ENCODE measurements at regions not wholly inside any gene's neighbourhood (a gene's known extent, or its start where the extent isn't known, plus 50 kb on each side); places are given as distances from the start of the nearest gene placed in this dataset.

DNA sequence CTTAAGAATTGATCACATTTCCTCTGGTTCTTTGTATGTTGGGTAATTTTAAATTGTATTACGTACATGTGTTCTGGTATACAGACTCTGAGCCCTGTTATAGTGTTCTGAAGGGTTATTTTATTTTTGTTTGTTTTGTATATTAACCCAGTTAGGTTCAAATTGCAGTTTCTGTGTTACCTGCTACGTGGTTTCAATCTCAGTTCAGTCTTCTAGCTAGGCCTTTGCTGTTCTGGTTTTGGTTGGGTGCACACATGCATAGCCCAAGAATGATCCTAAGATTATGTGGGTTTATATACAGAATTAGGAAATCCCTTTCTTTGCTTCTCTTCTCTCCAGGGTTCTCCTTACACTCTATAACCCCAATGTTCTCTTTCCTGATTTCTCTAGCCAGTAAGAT lies 161.0 kb downstream of the PPP1R2C start:
- DNase-seq = no peak

DNA sequence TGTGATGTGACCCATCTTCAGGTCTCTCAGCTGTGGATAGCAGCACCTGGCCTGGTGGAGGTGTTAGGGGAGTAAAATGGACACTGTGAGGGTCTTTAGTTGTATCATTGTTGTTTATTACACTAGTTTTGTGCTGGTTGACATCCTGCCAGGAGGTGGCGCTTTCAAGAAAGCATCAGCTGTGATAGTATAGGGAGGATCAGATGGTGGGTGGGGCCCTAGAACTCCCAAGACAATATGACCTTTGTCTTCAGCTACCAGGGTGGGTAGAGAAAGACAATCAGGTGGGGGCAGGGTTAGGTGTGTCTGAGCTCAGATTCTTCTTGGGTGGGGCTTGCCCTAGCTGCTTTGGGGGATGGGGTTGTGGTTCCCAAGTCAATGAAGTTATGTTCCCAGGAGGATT lies 162.8 kb downstream of the PPP1R2C start:
- peak; percentile 13 for DNase-seq

DNA sequence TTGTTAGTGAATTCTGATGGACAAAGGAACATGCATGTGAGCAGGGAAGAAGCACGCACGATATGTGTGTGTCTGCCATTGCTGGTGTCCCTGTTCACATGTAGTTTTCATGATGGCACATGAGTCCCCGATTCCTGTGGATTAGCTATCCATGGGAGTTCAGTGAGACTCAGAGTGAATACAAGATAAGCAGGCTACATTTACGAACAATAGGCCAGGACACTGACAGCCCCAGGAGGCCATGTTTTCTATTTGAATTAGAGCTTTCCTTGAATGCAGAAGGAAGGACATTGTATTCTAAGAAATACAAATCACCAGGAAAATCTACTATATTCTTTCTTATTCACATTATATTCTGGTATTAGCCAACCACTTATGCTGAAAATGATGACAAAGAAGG lies 171.4 kb downstream of the PPP1R2C start:
- no peak for DNase-seq

DNA sequence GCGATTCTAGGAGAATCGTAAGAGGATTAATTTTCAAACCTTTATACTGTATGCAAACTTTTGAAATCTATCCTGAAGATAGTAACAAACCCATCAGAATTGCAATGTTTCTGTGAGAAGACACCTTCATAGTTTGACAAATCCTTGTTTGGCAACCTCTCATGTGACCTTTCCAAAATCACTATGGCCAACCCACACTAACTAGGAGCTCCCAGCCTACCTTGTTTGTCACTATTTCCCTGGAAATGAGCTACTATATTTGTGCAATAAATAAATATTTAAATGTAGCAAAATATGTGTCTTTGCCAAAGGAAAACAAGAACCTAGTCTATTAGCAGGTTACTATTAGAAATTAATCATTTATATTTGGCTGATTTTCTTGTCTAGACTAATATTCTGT lies 173.7 kb downstream of the PPP1R2C start:
- DNase-seq = no peak

DNA sequence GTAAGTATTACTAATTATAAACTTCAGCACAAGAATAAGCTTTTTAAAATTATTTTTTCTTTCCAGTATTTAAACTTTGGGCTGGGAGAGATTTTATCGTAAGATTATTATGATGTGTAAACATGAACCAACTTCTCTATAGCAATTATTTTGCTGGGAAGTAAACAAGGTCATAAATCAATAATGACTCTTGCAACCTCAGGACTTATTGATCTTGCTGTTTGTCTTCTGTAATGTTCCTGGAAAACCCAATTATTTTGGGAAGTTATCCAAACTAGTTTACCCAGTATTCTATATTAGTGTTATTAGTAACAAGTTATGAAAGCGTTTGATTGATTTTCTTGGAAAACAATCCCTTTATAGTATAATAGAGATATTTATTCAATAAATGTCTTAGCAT lies 174.9 kb downstream of the PPP1R2C start:
- DNase-seq = no peak

DNA sequence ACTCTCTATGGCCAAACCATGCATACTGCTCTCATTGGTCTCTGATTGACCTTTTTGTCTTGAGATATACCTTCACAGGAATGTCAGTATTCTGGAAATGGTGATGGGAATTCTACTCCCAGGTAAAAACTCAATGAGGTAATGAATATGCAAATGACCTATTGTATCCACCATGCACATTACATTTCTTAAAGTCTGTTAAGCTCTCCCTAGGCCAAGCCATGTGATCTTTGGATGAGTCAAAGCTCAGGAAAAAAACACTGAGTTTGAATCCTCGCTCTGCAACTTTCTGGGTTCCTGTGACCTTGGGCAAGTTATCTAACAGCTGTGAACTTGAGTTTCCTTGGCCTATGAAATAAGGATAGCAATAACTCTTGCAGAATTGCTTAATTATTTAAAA lies 175.4 kb downstream of the PPP1R2C start:
- DNase-seq = no peak

DNA sequence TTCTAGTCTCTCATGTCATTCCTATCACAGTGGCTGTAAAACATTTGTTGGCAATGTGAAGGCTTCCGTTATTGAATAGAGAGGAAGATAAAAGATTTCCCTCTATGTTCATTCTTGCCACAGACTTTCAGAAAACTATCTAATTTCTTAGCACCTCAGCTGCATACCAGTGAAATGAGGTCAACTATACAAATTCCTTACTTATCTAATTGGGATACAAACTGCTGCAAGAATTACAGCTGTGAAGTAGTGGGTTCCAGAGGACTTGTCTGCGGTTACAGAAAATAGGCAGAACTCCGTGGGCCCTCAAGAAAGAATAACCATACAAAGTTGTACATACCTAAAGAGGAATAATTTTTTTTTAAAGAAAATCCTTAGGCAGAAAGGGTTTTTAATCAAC lies 175.8 kb downstream of the PPP1R2C start:
- no peak for DNase-seq

DNA sequence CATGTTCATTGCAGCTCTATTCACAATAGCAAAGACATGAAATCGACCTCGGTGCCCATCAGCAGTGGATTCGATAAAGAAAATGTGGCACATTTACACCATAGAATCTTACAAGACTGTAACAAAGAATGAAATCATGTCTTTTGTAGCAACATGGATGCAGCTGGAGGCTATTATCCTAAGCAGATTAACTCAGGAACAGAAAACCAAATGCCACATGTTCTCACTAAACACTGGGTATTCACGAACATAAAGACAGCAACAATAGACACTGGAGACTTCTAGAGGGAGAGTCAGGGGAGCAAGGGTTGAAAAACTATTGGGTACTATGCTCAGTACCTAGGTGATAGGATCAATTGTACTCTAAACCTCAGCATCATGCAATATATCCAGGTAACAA lies 180.5 kb downstream of the PPP1R2C start:
- no peak for DNase-seq

DNA sequence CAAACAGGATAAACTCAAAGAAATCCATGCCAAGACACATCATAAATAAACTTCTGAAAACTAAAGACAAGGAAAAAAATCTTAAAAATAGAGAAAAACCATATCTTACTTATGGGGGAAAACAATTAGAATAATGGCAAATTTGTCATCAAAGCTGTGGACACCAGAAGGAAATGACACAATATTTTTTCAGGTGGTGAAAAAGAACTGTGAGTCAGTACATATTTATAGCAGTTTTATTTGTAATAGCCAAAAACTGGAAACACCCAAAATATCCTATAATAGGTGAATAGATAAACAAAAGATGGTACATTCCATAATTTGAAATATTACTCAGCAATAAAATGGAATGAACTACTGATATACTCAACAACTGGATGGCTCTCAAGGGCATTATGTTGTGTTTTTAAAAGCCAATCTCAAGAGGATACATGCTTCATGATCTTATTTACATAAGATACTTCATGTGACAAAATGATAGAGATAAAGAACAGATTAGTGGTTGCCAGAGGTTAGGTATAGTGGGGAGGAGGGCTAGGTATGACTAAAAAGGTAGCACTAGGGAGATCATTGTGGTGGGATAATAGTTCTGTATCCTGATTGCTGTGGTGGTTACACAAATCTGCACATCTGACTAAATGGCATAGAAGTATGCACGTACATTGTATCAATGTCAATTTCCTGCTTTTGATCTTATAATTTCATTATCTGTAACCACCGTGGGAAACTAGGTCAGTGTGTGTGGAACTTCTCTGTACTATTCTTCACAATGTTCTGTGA lies 191.9 kb downstream of the PPP1R2C start:
- no peak for DNase-seq

DNA sequence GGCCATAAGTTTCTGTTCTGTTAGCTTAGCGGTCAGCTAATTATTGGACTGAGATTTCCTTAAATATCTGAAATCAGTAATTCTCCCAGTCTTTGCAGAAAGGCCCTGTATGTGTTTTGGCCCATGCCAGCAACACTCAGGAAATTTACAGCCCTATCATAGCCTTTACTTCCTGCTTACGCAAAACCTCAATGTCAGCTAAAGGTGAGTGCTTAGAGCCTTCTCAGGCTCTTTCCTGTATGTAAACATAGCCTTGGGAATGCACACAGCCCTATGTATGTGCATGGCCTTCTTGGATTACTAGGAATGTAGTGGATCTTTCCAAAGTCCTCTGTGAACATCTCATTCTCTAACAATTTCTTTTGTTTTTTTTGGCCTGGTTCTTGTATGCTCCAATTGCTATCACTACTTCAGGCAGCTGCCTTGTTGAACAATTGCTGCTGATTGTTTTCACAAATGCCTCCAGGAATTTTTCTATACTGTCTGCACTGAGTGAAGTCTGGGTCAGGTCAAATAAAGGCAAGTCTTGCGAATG lies 200.0 kb downstream of the PPP1R2C start:
- DNase-seq = no peak

DNA sequence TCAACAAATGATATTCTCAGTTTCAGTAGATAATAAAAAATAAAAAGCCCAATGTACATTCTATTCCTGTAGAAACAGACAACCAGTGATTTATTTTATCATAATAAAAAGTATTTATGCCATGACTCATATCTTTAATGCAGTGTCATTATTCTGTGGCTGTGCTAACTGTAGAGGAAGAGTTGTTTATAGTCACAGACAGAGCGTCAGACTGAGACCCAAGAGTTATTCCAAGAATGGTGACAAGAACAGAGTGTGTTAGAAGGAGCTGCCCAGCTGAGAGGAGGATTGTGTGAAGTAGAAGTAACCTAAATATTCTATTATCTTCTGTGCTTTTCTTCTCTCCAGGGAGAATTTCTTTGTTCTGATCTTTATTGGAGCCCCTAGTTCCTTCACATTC lies 210.7 kb downstream of the PPP1R2C start:
- no peak for DNase-seq

DNA sequence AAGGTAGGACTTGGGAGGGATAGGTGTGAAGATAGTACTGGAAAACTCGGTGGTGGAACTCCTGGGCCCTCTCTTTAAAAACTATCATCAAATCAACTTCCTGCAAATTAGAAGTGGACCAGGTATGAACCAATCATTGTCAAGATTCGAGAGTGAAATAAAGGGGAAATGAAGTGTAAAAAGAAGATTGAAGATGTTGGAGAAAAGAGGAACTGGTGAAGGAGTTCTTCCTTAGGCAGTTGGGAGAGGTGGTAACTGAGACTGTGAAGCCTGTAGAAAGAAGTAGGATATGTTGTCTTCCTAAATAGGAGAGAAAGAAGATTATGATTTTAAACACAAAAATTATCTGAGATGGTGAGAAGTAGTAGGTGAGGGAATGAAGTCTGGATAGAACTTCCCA lies 212.2 kb downstream of the PPP1R2C start:
- DNase-seq = no peak

DNA sequence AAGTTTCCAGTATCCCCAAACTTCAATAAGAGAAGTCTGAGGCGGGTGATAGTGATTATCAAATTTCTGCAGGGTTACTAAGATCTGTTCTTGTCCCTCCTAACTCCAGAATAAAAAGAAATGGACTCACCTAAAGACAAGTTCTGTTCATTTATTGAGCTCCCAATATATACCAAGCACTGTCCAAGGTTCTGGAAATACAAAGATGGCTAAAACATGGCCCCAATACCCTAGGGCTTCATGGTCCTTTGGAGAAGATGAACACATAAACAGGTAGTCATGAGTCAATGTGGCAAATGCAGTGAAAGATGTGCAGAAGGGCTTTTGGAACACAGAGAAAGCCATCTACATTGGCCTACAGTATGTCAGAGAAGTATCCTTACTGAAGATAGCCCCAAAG lies 231.2 kb downstream of the PPP1R2C start:
- no peak for DNase-seq

DNA sequence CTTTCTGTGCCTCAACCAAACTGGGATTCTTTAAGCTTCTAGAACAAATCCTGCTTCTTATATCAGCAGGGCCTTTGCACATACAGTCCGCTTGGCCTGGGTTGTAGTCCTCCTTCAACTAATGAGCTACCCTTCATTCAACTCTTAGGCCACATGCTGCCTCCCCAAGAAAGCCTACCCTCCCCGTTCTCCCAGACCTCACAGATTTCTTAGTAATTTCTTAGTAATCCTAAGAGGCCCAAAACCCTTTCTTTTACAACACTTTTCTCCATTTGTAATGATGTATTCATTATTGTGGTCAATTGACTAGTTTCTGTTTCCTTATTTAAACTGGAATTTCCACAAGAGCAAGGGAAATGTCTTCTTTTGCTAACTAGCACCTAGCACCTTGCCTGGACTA lies 233.1 kb downstream of the PPP1R2C start:
- no peak for DNase-seq

DNA sequence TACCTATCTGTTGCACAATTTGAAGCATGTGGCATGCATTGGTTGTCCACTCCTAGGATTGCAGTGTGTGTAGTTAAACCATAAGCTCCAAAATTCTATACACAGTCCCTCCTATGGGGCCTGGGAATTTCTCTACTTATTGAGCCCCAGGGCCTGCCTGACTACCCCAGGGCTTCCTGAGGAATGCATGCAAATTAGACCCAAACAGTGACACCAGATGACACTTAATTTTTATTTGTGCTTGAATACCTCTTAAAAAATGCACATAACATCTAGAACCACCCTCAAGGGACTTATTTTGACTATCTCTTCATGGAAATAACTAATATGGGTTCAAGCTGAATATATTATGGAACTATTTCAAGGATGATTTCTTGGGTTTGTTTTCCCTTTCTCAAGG lies 236.4 kb downstream of the PPP1R2C start:
- no peak for DNase-seq

DNA sequence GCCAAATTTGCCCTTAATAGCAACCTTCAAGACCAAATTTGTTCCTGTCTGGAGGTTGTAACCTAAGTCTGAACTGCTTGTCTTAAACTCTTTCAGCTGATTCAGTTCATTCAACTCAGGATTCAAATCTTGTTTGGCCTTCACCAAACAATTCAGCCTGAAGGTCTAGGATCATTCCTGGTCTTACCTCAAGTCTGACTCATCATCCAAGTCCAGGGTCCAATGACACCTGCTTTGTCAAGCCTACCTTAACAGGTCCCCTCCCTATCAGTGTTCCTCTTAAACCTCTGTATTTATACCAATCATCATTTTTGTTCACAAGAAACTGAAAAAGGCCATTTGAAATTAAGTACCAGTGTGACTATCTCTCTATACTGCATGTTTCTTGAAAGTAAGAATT lies 237.8 kb downstream of the PPP1R2C start:
- no peak for DNase-seq

DNA sequence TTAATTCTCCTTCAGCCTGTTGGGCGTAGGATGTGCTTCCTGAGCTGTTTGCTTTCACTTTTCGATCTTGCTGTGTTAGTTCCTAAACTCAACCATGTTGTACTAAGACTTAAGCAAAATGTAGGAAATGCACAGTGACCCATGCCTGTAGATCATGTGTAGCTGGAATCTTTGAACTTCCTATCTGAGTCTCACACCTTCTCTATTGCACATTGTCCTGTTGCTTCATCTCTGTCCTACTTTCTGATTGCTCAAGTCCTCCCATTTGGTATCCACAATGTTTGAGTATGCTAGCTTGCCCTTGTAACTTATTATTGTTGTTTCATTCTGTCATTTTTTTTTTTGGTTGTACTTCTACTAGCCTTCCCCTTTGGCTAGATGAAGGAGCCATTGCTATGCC lies 239.6 kb downstream of the PPP1R2C start:
- DNase-seq = no peak

DNA sequence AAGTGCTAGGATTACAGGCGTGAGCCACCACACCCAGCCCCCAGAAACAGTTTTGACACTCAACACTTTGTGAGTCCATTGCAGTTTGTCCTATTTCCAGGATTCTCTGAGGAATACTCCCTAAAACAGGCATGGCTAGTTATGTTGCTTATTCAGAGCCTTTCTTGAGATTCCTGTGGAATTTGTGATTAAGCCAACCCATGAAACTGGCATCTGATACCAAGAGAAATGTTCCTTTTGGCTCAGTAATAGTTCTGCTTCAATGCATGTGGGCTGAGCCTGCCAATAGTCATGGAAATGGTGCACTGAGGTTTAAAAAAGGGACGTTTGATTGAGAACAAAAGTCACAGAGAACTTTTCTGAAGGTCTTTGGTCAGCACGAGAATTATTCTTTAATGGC lies 241.7 kb downstream of the PPP1R2C start:
- no peak for DNase-seq

DNA sequence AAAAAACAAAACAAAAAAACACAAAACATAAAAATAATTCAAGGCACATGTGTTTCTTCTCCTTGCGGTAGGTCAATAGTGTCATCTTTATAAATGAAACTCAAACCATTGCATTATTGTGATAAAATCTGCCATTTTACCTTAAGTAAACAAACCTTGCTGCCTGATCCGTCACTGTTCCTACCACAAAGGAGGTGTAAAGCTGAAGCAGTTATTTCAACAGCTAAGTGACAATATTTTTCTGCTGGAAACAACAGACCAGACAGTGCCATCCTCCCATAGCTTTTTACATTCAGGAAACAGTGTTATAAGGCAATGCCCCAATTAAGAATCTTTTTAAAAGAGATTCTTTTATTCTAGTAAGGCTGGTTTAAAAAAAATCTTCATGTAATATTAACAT lies 242.7 kb downstream of the PPP1R2C start:
- no peak for DNase-seq

DNA sequence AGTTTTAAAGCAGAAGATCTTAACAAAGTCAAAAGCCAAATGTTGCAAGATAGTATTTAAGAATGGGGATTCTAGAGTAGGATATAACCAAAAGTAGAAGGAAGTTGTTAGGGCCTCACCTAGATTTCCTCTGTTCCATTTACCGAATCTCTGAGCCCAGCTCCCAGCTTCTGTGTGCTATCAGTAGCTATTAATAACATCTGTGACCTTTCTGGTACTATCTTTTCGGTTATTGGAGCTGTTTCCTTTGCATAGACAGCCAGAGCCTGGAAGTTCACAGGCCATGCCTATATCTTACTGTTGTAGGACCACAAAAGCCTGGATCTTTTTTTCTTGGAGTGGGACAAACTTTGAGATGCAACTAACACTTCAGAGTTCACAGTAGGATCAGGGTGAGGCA lies 244.2 kb downstream of the PPP1R2C start:
- no peak for DNase-seq

DNA sequence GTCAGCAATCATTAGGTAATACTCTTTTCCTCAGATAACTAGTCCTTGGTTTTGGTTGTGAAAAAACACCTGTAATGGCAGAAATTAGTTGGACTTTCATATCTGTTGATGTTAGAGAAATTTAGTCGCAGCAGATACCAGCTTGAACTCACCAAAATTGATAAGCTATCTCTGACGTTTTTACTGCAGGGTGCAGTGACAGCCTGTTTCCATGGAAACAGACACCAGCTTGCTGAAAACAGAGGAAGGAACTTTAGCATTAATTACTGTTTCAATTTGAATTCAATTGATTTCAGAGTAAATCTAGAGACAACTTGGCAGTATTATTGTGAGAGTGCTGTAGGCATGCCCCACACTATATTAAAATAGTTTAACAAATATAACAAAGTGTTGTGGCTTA lies 246.5 kb downstream of the PPP1R2C start:
- no peak for DNase-seq

DNA sequence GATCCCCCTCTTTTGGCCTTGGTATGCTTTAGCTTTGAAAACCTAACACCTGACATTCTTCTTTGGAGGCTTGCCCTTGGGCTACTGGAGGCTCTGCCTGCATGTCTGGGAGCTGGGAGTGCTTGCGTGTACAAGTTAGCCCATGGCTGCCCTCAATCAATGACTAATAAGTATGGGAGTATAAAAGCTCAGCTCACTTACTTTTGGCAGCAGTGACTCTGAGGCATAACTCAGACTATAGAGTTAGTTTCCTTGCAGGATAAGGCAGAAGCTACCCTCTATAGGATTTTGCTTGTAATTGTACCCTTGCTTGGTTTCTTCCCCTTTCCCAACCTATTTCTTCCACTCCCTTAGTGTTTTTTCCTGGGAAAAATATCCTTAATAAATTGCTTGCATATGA lies 247.9 kb downstream of the PPP1R2C start:
- no peak for DNase-seq

DNA sequence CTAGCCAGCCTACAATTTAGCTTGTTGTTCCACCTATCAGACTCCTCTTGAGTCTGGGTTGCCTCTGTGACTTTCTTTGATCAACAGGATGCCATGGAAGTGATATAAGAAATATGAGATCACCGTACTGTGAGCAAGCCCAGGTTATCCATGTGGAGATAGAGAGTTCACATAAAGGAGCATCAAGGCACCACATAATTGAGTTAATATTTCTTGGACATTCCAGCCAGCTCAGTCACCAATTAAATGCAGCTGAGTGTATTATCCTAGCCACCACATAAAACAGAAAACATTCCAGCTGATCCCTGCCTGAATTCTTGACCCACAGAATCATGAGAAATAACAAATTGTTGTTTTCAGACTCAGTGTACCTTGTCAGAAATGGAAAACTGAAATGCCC lies 253.6 kb downstream of the PPP1R2C start:
- DNase-seq = no peak

DNA sequence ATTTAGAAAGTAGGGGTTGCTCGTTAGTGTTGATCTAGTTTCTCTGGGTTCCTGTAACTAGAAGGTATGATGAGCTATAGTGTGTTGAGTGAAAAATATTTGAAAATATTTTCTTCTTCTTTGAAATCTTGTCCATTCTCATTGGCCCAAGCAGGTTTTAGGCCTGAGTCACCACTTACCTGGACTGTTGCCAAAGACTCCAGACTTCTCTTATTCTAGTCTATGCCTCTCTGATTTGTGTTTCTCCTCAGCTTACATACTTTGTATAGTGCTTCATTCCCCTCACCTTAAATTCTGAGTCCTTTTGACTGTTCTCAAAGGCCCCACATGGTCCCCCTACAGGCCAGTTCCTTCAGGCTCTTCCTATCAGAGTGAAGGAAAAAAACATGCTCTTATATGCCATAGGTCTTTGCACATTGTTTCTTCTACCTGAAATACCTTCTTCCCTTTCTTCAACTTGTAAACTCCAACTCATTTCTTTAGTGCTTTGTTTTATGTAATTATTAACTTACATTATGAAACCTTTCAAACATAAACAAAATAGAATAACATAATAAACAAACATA lies 258.2 kb downstream of the PPP1R2C start:
- DNase-seq = no peak

DNA sequence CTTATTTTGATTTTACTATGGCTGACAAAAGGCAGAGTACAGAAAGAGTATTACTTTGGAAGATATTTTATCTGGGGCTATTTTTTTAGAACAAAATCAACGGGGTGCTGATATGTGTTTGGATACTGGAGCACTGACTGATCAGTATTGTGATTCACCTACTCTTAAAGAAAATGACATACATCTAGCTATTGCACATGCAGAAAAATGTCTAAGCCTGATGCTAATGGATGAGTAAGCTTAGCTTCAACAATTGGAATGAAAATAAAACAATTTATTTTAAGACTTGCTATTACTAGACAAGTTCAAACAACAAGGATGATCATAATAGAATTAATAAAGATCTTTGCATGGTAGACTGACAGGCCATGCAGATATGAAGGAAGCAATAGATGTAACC lies 262.0 kb downstream of the PPP1R2C start:
- no peak for DNase-seq
